ENCODE measurements at regions not wholly inside any gene's neighbourhood (a gene's known extent, or its start where the extent isn't known, plus 50 kb on each side); places are given as distances from the start of the nearest gene placed in this dataset.
"Not testable (repeated sequence)": the region's sequence is repeated elsewhere in the genome, so short reads cannot be mapped to it uniquely, and the experiment has no call there.

GRCh38 chr3:124069706-124070105, 77.8 kb upstream of the ROPN1 start:
- H3K4me1 ChIP-seq (ENCODE audit: control insufficient read depth in 1 of 2, insufficient read depth in 2 of 2, low read length in 2 of 2); H3K9ac ChIP-seq (ENCODE audit: insufficient read depth, low read length, poor library complexity, severe bottlenecking); H3K9me3 ChIP-seq (replicated peaks in 1 of 2; ENCODE audit: control insufficient read depth in 1 of 2, insufficient read depth in 1 of 2, low read length in 2 of 2); H3K36me3 Mint-ChIP-seq; H3K4me3 Mint-ChIP-seq; H2AFZ ChIP-seq (ENCODE audit: insufficient read depth, low read depth, low read length, poor library complexity, severe bottlenecking); H3K27me3 Mint-ChIP-seq (ENCODE audit: low read depth in 3 of 3); H3K36me3 ChIP-seq (replicated peaks in 1 of 2; ENCODE audit: control insufficient read depth in 1 of 2, insufficient read depth in 2 of 2, low read length in 2 of 2); H3K27ac Mint-ChIP-seq; H4K20me1 ChIP-seq (ENCODE audit: insufficient read depth, low read length); H3K4me1 Mint-ChIP-seq; H3K27ac ChIP-seq (ENCODE audit: low read depth in 1 of 2, low read length in 2 of 2); H3K4me2 ChIP-seq (replicated peaks; ENCODE audit: extremely low read depth, low read length, poor library complexity, severe bottlenecking); H3K9me3 Mint-ChIP-seq; H3K79me2 ChIP-seq (ENCODE audit: insufficient read depth, low read length); intact Hi-C loops (cut with micrococcal nuclease); H3K27me3 ChIP-seq (ENCODE audit: control insufficient read depth in 2 of 2, insufficient read depth in 2 of 2, low read length in 2 of 2); H3K4me3 ChIP-seq (replicated peaks in 1 of 3; ENCODE audit: low read depth in 2 of 3, low read length in 3 of 3); DNase-seq: not testable (repeated sequence)
- WGBS (ENCODE audit: insufficient coverage), result no CpG with 5 or more reads among the region's 2 CpGs

- H3K4me2 ChIP-seq (replicated peaks; ENCODE audit: extremely low read depth, low read length, poor library complexity, severe bottlenecking); H3K36me3 ChIP-seq (replicated peaks in 1 of 2; ENCODE audit: control insufficient read depth in 1 of 2, insufficient read depth in 2 of 2, low read length in 2 of 2); intact Hi-C loops (cut with micrococcal nuclease); H3K27me3 ChIP-seq (ENCODE audit: control insufficient read depth in 2 of 2, insufficient read depth in 2 of 2, low read length in 2 of 2); H3K79me2 ChIP-seq (ENCODE audit: insufficient read depth, low read length); H2AFZ ChIP-seq (ENCODE audit: insufficient read depth, low read depth, low read length, poor library complexity, severe bottlenecking); H3K9ac ChIP-seq (ENCODE audit: insufficient read depth, low read length, poor library complexity, severe bottlenecking); H3K9me3 ChIP-seq (replicated peaks in 1 of 2; ENCODE audit: control insufficient read depth in 1 of 2, insufficient read depth in 1 of 2, low read length in 2 of 2); H3K9me3 Mint-ChIP-seq; H3K27ac ChIP-seq (ENCODE audit: low read depth in 1 of 2, low read length in 2 of 2); H3K36me3 Mint-ChIP-seq; H3K4me1 Mint-ChIP-seq; H3K4me1 ChIP-seq (ENCODE audit: control insufficient read depth in 1 of 2, insufficient read depth in 2 of 2, low read length in 2 of 2); H3K4me3 ChIP-seq (replicated peaks in 1 of 3; ENCODE audit: low read depth in 2 of 3, low read length in 3 of 3); DNase-seq; H4K20me1 ChIP-seq (ENCODE audit: insufficient read depth, low read length): not testable (repeated sequence)
- Mint-ChIP-seq H3K27ac (peak overlapping the region in 1 of 7 donors; percentile 42), H3K27me3 (ENCODE audit: low read depth in 3 of 3) (peaks cover 3 to 10% (median 4%) of the 10 kb centered on the region in 3 donors), H3K4me3 (peak overlapping the region in 1 of 2 donors; percentile 34)
- no CpG with 5 or more reads among the region's 3 CpGs for WGBS (ENCODE audit: insufficient coverage)
These were observed 83.2 kb upstream of the ROPN1 start for GRCh38 chr3:124075090-124075489.

- Histone ChIP-seq H3K9ac (ENCODE audit: insufficient read depth, low read length, poor library complexity, severe bottlenecking) (no peak overlapping the region), H4K20me1 (ENCODE audit: insufficient read depth, low read length) (no peaks in the 10 kb centered on the region), H3K4me1 (ENCODE audit: control insufficient read depth in 1 of 2, insufficient read depth in 2 of 2, low read length in 2 of 2) (no peaks in the 10 kb centered on the region), H3K36me3 (replicated peaks in 1 of 2; ENCODE audit: control insufficient read depth in 1 of 2, insufficient read depth in 2 of 2, low read length in 2 of 2) (no peaks in the 10 kb centered on the region), H3K27ac (ENCODE audit: low read depth in 1 of 2, low read length in 2 of 2) (no peak overlapping the region), H3K4me2 (replicated peaks; ENCODE audit: extremely low read depth, low read length, poor library complexity, severe bottlenecking) (no peak overlapping the region), H3K79me2 (ENCODE audit: insufficient read depth, low read length) (no peaks in the 10 kb centered on the region), H3K27me3 (ENCODE audit: control insufficient read depth in 2 of 2, insufficient read depth in 2 of 2, low read length in 2 of 2) (no peaks in the 10 kb centered on the region), H2AFZ (ENCODE audit: insufficient read depth, low read depth, low read length, poor library complexity, severe bottlenecking) (no peak overlapping the region), H3K9me3 (replicated peaks in 1 of 2; ENCODE audit: control insufficient read depth in 1 of 2, insufficient read depth in 1 of 2, low read length in 2 of 2) (no peaks in the 10 kb centered on the region), H3K4me3 (replicated peaks in 1 of 3; ENCODE audit: low read depth in 2 of 3, low read length in 3 of 3) (no peak overlapping the region)
- Mint-ChIP-seq H3K27me3 (ENCODE audit: low read depth in 3 of 3) (peaks cover 3 to 10% (median 4%) of the 10 kb centered on the region in 3 donors), H3K27ac (no peak overlapping the region), H3K36me3 (no peaks in the 10 kb centered on the region), H3K4me3 (no peak overlapping the region), H3K4me1 (no peaks in the 10 kb centered on the region), H3K9me3 (peaks cover 0 to 5% (median 0%) of the 10 kb centered on the region in 7 donors)
- WGBS (ENCODE audit: insufficient coverage), result 89% methylated on average over 8 of the region's 9 CpGs
- no peak for TF ChIP-seq CTCF (IDR thresholded peaks at IDR 0.05)
- intact Hi-C loops (cut with micrococcal nuclease), result no loop called here
- DNase-seq, result no peak
These were observed 83.8 kb upstream of the ROPN1 start for GRCh38 chr3:124075753-124076152.

Measured in CD14-positive monocyte (primary cell).